Activated naive CD4-positive, alpha-beta T cell treated with anti-CD3 and anti-CD28 coated beads for 36 hours (primary cell): ENCODE measurements at regions not wholly inside any gene's neighbourhood (a gene's known extent, or its start where the extent isn't known, plus 50 kb on each side); places are given as distances from the start of the nearest gene placed in this dataset.
"Not testable (repeated sequence)": the region's sequence is repeated elsewhere in the genome, so short reads cannot be mapped to it uniquely, and the experiment has no call there.

Source experiments
- CTCF ChIA-PET: fragments of 350-600 bp; sonication (Branson Sonifier 250); formaldehyde crosslinking; loops from one replicate; lab custom pipeline; 2021; ENCODE audit warnings: antibody characterized with exemption; lab: Charles Lee
- DNase-seq: peaks from one replicate; pipeline ENCODE4 v3.0.0-alpha.2; 2020
- H3K27ac Mint-ChIP-seq: one replicate; pipeline ENCODE4 v1.8.0; 2021; ENCODE audit warnings: mild to moderate bottlenecking, mixed read lengths
- H3K27me3 Mint-ChIP-seq: one replicate; pipeline ENCODE4 v1.8.0; 2021; ENCODE audit warnings: low read depth, mixed read lengths
- H3K36me3 Mint-ChIP-seq: one replicate; pipeline ENCODE4 v1.8.0; 2021; ENCODE audit warnings: low read depth, mixed read lengths
- H3K4me1 Mint-ChIP-seq: one replicate; pipeline ENCODE4 v1.8.0; 2021; ENCODE audit warnings: low read depth, mixed read lengths
- H3K4me3 Mint-ChIP-seq: one replicate; pipeline ENCODE4 v1.8.0; 2021; ENCODE audit warnings: mild to moderate bottlenecking, moderate library complexity, mixed read lengths
- H3K9me3 Mint-ChIP-seq: one replicate; pipeline ENCODE4 v1.8.0; 2021; ENCODE audit warnings: mixed read lengths
- intact Hi-C: fragments of 100-400 bp; cut with micrococcal nuclease; formaldehyde crosslinking; loops from one replicate; pipeline ENCODE4 v1.15.1; 2023

- no peak overlapping the region for H3K4me3 Mint-ChIP-seq
- CTCF ChIA-PET: no interaction called here
- no peak overlapping the region for H3K27ac Mint-ChIP-seq
- peaks cover 21% of the 10 kb centered on the region for H3K9me3 Mint-ChIP-seq
- peaks cover 66% of the 10 kb centered on the region for H3K4me1 Mint-ChIP-seq
- no peaks in the 10 kb centered on the region for H3K27me3 Mint-ChIP-seq
- intact Hi-C loops: no loop called here
- H3K36me3 Mint-ChIP-seq: peaks cover 10% of the 10 kb centered on the region
- no peak for DNase-seq
Observed at GRCh38 chr1:229132106-229132443, 138.8 kb upstream of the RAB4A start.

GRCh38 chr1:229132706-229133105 lies 138.2 kb upstream of the RAB4A start:
- Mint-ChIP-seq H3K27me3 (no peaks in the 10 kb centered on the region), H3K27ac (no peak overlapping the region), H3K4me1 (peaks cover 66% of the 10 kb centered on the region), H3K4me3 (no peak overlapping the region), H3K36me3 (peaks cover 10% of the 10 kb centered on the region), H3K9me3 (peaks cover 21% of the 10 kb centered on the region)
- intact Hi-C loops: no loop called here
- CTCF ChIA-PET: no interaction called here
- DNase-seq: no peak

- peaks cover 65% of the 10 kb centered on the region for H3K4me1 Mint-ChIP-seq
- no peaks in the 10 kb centered on the region for H3K27me3 Mint-ChIP-seq
- H3K9me3 Mint-ChIP-seq: peaks cover 21% of the 10 kb centered on the region
- CTCF ChIA-PET: no interaction called here
- H3K27ac Mint-ChIP-seq: no peak overlapping the region
- no peak overlapping the region for H3K4me3 Mint-ChIP-seq
- peaks cover 10% of the 10 kb centered on the region for H3K36me3 Mint-ChIP-seq
- no peak for DNase-seq
- intact Hi-C loops: no loop called here
Observed at GRCh38 chr1:229133151-229133550, 137.8 kb upstream of the RAB4A start.

DNA sequence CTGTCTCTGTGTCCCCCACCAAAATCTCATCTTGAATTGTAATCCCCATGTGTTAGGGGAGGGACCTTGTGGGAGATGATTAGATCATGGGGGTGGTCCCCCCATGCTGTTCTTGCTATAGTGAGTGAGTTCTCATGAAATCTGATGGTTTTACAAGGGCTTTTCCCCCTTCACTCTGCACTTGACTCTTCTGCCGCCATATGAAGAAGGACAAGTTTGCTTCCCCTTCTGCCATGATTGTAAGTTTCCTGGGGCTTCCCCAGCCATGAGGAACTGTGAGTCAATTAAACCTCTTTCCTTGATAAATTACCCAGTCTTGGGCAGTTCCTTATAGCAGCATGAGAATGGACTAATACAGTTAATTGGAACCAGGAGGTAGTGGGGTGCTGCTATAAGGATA lies 137.1 kb upstream of the RAB4A start:
- Mint-ChIP-seq H3K36me3 (peaks cover 10% of the 10 kb centered on the region), H3K9me3 (peaks cover 21% of the 10 kb centered on the region), H3K4me3 (no peak overlapping the region), H3K27me3 (no peaks in the 10 kb centered on the region), H3K27ac (no peak overlapping the region), H3K4me1 (peaks cover 69% of the 10 kb centered on the region)
- CTCF ChIA-PET: no interaction called here
- intact Hi-C loops: no loop called here
- DNase-seq: no peak

GRCh38 chr1:229134381-229135217 lies 136.3 kb upstream of the RAB4A start:
- CTCF ChIA-PET, H3K27me3 Mint-ChIP-seq, H3K36me3 Mint-ChIP-seq, DNase-seq, intact Hi-C loops, H3K27ac Mint-ChIP-seq, H3K4me3 Mint-ChIP-seq: not testable (repeated sequence)
- peaks cover 21% of the 10 kb centered on the region for H3K9me3 Mint-ChIP-seq
- peaks cover 70% of the 10 kb centered on the region for H3K4me1 Mint-ChIP-seq

GRCh38 chr1:229135773-229136172 lies 135.1 kb upstream of the RAB4A start:
- H3K27me3 Mint-ChIP-seq: no peaks in the 10 kb centered on the region
- CTCF ChIA-PET: interaction anchor here (0.6 kb wide), 1 partner anchor 91 kb away, joined by 3 read pairs; no protein-coding TSS in a partner anchor
- peaks cover 10% of the 10 kb centered on the region for H3K36me3 Mint-ChIP-seq
- H3K4me1 Mint-ChIP-seq: peaks cover 65% of the 10 kb centered on the region
- H3K9me3 Mint-ChIP-seq: peaks cover 21% of the 10 kb centered on the region
- intact Hi-C loops: no loop called here
- no peak overlapping the region for H3K27ac Mint-ChIP-seq
- no peak for DNase-seq
- no peak overlapping the region for H3K4me3 Mint-ChIP-seq

DNA sequence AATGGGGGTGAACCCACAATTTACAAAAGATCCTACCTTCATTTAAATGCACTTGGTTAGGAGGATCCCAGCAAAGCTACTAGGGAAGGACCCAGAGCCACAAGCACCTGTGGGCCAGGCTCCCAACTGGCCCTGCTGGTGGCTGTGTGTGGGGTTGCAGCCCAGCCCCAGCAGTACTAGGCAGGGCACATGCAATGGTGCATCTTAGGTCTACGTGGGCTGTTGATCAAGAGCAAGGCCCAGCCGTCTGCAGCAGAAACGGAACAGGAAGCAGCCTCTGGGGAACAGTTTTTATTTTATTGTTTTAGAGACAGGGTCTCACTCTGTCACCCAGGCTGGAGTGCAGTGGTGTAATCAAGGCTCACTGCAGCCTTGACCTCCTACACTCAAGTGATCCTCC lies 134.1 kb upstream of the RAB4A start:
- Mint-ChIP-seq H3K9me3 (peaks cover 21% of the 10 kb centered on the region), H3K27me3 (no peaks in the 10 kb centered on the region), H3K27ac (no peak overlapping the region), H3K36me3 (peaks cover 10% of the 10 kb centered on the region), H3K4me3 (no peak overlapping the region), H3K4me1 (peaks cover 56% of the 10 kb centered on the region)
- CTCF ChIA-PET: no interaction called here
- no peak for DNase-seq
- intact Hi-C loops: no loop called here

GRCh38 chr1:229137271-229137670 lies 133.6 kb upstream of the RAB4A start:
- intact Hi-C loops: no loop called here
- Mint-ChIP-seq H3K36me3 (peaks cover 10% of the 10 kb centered on the region), H3K27ac (no peak overlapping the region), H3K4me1 (peaks cover 51% of the 10 kb centered on the region), H3K27me3 (no peaks in the 10 kb centered on the region), H3K4me3 (no peak overlapping the region), H3K9me3 (peaks cover 21% of the 10 kb centered on the region)
- DNase-seq: no peak
- CTCF ChIA-PET: no interaction called here

DNA sequence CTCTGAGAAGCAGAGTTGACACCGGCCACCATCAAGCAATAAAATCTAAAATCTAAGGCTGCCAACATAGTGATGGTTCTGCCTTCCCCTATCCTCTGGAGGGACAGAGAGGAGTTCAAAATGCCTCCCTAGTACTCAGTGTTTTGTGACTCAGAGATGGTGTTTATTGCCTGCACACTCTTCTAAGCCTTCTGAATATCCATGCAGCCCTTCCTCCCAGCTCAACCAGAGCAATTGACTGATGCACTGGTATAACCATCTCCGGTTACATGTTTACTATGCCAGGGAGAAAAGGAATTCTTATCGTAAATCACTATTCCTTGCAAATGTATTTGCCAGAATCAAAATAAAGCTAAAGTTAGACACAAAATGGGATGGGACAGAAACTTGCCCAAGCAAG lies 132.9 kb upstream of the RAB4A start:
- H3K9me3 Mint-ChIP-seq: peaks cover 21% of the 10 kb centered on the region
- no peak overlapping the region for H3K27ac Mint-ChIP-seq
- intact Hi-C loops: no loop called here
- H3K27me3 Mint-ChIP-seq: no peaks in the 10 kb centered on the region
- peaks cover 10% of the 10 kb centered on the region for H3K36me3 Mint-ChIP-seq
- H3K4me3 Mint-ChIP-seq: no peak overlapping the region
- no peak for DNase-seq
- peaks cover 51% of the 10 kb centered on the region for H3K4me1 Mint-ChIP-seq
- CTCF ChIA-PET: interaction anchor here (0.5 kb wide), 1 partner anchor 14 kb away, joined by 3 read pairs; no protein-coding TSS in a partner anchor

- Mint-ChIP-seq H3K4me3 (no peak overlapping the region), H3K9me3 (peaks cover 15% of the 10 kb centered on the region), H3K4me1 (peaks cover 46% of the 10 kb centered on the region), H3K27me3 (no peaks in the 10 kb centered on the region), H3K36me3 (peaks cover 5% of the 10 kb centered on the region), H3K27ac (no peak overlapping the region)
- intact Hi-C loops: no loop called here
- peak; percentile 57 for DNase-seq
- CTCF ChIA-PET: interaction anchor here (0.5 to 0.7 kb wide), 2 partner anchors 10 to 655 kb away, joined by 3 read pairs; no protein-coding TSS in a partner anchor
Observed at GRCh38 chr1:229139331-229140118, 131.4 kb upstream of the RAB4A start.

DNA sequence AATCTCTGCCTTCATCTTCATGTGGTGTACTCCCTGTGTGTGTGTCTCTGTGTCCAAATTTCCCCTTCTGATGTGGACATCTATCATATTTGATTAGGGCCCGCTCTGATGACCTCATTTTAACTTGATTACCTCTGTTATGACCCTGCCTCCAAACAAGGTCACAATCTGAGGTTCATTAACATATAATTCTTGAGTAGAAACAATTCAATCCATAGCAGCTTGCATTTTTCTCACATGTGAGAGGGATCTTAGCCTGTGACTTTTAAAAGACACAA lies 130.9 kb upstream of the RAB4A start:
- peaks cover 5% of the 10 kb centered on the region for H3K36me3 Mint-ChIP-seq
- DNase-seq: no peak
- CTCF ChIA-PET: no interaction called here
- H3K4me3 Mint-ChIP-seq: no peak overlapping the region
- no peak overlapping the region for H3K27ac Mint-ChIP-seq
- peaks cover 11% of the 10 kb centered on the region for H3K9me3 Mint-ChIP-seq
- intact Hi-C loops: no loop called here
- H3K27me3 Mint-ChIP-seq: no peaks in the 10 kb centered on the region
- peaks cover 46% of the 10 kb centered on the region for H3K4me1 Mint-ChIP-seq

DNA sequence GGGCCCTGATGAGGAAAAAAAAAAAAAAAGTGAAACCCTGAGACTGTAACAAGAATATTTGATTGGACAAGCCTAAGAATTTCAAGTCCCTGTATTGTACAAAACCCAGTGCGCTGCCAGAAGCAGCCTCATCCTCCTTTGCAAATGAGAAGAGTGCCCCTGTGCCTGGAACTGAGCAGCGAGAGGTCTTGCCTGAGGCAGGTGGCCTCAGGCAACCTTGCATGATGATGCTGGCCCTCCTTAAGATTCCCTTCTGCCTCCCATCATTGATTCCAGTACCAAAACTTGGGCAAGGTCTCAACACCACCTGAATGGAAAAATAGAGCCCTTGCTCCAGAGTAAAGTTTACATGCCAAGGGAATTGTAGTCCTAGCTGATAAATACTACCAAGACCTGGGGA lies 129.6 kb upstream of the RAB4A start:
- Mint-ChIP-seq H3K4me3 (no peak overlapping the region), H3K27ac (no peak overlapping the region), H3K9me3 (peaks cover 2% of the 10 kb centered on the region), H3K4me1 (peaks cover 38% of the 10 kb centered on the region), H3K27me3 (no peaks in the 10 kb centered on the region), H3K36me3 (no peaks in the 10 kb centered on the region)
- CTCF ChIA-PET: no interaction called here
- DNase-seq: no peak
- intact Hi-C loops: no loop called here
